ENCODE measurements at regions not wholly inside any gene's neighbourhood (a gene's known extent, or its start where the extent isn't known, plus 50 kb on each side); places are given as distances from the start of the nearest gene placed in this dataset.
"Not testable (repeated sequence)": the region's sequence is repeated elsewhere in the genome, so short reads cannot be mapped to it uniquely, and the experiment has no call there.

DNA sequence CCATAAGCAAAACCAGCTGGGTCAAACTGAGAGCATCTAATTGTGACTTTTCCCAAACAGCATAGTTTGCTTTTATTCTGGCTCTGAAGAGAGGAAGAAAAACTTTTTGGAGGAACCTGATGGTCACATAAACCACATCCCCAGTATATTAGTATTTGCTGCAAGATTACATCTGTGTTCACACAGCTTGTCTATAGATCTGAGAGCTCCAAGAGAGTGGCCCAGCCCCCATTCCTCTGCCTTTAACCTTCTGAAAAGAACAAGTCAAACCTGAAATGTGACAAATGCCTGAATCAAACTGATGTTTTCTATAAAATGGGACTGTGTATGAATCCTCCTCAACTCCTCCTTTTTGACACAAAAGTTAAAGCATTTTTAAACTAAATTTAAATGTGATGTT lies 435.2 kb downstream of the ZNF479 start:
- intact Hi-C loops (cut with DNase I); DNase-seq (ENCODE audit: missing footprints); ATAC-seq: not testable (repeated sequence)

- ATAC-seq (no peak), DNase-seq (ENCODE audit: missing footprints) (no peak)
- intact Hi-C loops (cut with DNase I), result no loop called here
These were observed 445.9 kb downstream of the ZNF479 start for GRCh38 chr7:56686276-56686859.

GRCh38 chr7:56639173-56639746 lies 493.0 kb downstream of the ZNF479 start:
- intact Hi-C loops (cut with DNase I), result no loop called here
- DNase-seq (ENCODE audit: missing footprints) (no peak), ATAC-seq (no peak)

DNA sequence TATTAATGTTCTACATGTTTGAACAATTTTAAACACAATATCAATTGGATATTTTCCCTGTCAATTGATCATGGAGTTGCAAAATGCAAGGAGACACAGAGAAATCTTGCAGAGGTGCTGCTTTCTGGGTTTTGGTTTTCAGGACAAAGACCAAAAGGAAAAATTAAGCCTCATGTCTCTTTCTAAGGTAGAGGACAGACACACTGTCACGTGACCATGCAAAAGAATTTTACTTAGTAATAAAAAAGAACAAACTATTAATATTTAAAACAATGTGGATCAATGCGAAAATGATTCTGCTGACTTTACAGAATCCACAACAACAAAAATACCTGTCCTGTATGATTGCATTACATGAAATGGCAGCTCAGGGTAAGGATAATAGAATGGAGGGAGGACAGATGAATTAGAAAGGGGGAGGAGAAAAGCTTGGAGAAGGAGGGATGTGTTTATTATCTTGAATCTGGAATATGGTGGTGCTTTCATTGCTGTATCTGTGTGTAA lies 493.7 kb upstream of the NUPR2 start:
- ATAC-seq, result no peak
- intact Hi-C loops (cut with DNase I), result no loop called here
- no peak for DNase-seq (ENCODE audit: missing footprints)

GRCh38 chr7:56605146-56605545 lies 488.9 kb upstream of the NUPR2 start:
- DNase-seq (ENCODE audit: missing footprints) (no peak), ATAC-seq (no peak)
- intact Hi-C loops (cut with DNase I), result no loop called here

- ATAC-seq (no peak), DNase-seq (ENCODE audit: missing footprints) (no peak)
- intact Hi-C loops (cut with DNase I), result no loop called here
These were observed 462.4 kb upstream of the NUPR2 start for GRCh38 chr7:56578612-56579011.

DNA sequence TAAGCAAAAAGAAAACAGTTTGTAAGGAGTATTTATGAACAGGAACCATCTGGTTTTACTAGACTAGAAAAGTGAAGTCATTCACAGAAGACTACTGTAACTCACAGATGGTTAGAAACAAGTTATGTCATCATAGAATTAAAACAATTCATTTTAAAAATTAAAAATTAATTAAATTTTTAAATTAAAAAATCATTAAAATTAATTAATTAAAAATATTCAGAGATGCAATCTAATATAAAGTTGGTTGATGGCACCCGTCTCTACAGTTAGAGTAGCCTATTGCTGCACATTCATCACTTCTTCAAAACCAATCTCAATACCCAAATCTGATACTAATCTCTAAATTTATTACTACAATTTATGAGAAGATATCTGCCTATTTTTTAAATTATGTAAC lies 454.8 kb upstream of the NUPR2 start:
- intact Hi-C loops (cut with DNase I), result no loop called here
- ATAC-seq (no peak), DNase-seq (ENCODE audit: missing footprints) (no peak)

- ATAC-seq (no peak), DNase-seq (ENCODE audit: missing footprints) (no peak)
- intact Hi-C loops (cut with DNase I), result no loop called here
These were observed 422.6 kb upstream of the NUPR2 start for GRCh38 chr7:56538541-56539429.

DNA sequence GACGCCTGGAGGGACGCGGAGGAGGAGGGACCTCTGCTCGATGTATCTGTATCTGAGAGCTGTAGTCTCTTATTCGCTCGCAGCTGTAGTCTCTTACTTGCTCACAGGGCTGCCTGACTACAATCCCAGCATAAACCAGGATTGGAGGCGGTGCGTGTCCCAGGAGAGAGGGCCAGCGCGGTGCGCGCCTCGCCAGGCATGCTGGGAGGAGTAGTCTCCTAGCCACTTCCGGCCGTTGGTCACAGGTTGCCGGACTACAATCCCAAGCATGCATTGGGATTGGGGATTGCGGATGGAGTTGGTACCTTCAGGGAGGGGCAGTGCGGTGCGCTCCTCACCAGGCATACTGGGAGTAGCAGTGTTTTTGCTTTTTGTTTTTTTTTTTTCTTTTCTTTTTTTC lies 421.7 kb upstream of the NUPR2 start:
- intact Hi-C loops (cut with DNase I), result no loop called here
- ATAC-seq (no peak), DNase-seq (ENCODE audit: missing footprints) (no peak)

DNA sequence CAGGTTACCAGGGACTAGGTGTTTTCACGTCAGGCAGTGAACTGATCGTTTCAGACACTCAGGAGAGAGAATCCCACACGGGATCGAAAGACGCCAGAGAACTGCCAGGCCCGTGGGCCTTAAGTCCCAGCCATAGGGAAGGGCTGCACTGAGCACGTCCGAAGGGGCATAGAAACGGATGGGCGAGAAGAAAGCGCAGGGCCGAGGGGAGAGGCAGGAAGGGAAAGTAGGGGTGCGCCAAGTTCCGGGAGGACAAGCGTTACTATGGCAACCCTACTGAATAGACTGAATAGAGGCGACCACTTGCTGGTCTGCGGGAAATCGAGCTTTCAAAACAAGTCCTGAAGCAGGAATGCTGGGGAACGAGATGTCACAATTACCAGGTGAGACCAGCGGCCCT lies 421.3 kb upstream of the NUPR2 start:
- intact Hi-C loops (cut with DNase I), result no loop called here
- ATAC-seq, result no peak
- no peak for DNase-seq (ENCODE audit: missing footprints)

- DNase-seq (ENCODE audit: missing footprints) (no peak), ATAC-seq (no peak)
- intact Hi-C loops (cut with DNase I), result no loop called here
These were observed 378.9 kb upstream of the NUPR2 start for GRCh38 chr7:56495165-56495564.

DNA sequence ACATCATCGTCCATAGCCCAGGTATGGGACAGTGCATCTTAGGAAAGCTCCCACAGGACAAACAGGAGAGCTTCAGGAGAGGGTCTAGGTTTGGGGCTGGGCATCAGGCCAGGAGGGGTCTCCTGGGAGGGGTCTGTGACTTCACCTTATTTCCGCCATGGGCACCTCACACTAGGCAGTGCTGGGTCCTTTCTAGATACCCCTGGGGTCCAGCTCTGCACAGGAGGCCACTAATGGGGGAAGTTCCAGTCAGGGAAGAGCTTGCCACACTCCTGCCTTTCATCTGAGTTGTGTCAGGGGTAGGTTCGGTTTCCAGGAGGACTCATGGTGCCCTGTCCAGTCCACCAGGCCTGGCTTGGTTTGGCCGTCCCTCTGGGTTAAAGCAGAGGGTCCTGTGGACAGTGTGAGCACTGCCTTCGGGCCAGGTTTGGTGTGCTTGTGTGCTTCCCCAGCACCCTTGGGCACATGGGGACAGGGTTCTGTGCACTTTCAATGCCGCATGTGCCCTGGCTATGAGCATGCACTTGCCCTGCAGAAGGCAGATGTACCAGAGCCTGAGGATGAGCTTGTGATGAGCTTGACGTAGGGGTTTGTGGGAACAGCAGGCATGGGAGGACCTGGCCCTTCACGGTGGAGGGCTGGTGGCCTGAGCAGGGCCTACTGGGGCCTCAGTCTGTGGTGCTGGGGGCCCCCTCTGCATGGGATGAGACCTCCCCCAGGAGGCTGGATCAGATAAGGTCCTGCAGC lies 377.7 kb upstream of the NUPR2 start:
- intact Hi-C loops (cut with DNase I), result no loop called here
- ATAC-seq (no peak), DNase-seq (ENCODE audit: missing footprints) (no peak)

- no peak for ATAC-seq
- DNase-seq (ENCODE audit: missing footprints), result no peak
- intact Hi-C loops (cut with DNase I), result no loop called here
These were observed 377.0 kb upstream of the NUPR2 start for GRCh38 chr7:56493196-56493595.

- ATAC-seq (no peak), DNase-seq (ENCODE audit: missing footprints) (no peak)
- intact Hi-C loops (cut with DNase I), result no loop called here
These were observed 375.6 kb upstream of the NUPR2 start for GRCh38 chr7:56491636-56492425.

- intact Hi-C loops (cut with DNase I), result no loop called here
- ATAC-seq (no peak), DNase-seq (ENCODE audit: missing footprints) (no peak)
These were observed 367.8 kb upstream of the NUPR2 start for GRCh38 chr7:56483861-56484550.

- intact Hi-C loops (cut with DNase I), result no loop called here
- ATAC-seq, result no peak
- DNase-seq (ENCODE audit: missing footprints), result no peak
These were observed 366.9 kb upstream of the NUPR2 start for GRCh38 chr7:56483153-56483552.

GRCh38 chr7:56479748-56480147 lies 363.5 kb upstream of the NUPR2 start:
- no peak for DNase-seq (ENCODE audit: missing footprints)
- intact Hi-C loops (cut with DNase I), result no loop called here
- ATAC-seq, result no peak

DNA sequence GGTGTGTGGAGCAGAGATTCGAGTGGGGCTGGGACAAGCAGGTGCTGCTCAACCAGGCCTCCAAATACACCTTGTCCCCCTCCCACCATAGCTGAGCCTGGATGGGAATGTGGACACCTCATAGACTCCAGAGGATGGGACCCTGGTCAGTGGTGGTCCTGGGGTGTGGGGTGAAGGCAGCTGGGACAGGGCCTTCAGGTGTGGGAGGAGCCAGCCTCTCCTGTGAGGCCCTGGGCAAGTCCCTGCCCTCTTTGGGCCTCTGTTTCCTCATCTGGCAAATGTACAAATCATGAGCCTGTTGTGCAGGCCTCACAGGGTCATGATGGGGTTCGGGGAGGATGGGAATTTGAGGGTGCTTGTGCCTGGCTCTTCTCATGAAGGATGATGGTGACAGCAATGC lies 362.9 kb upstream of the NUPR2 start:
- ATAC-seq (no peak), DNase-seq (ENCODE audit: missing footprints) (no peak)
- intact Hi-C loops (cut with DNase I), result no loop called here

Measured in Right ventricle myocardium inferior (tissue), 1 donor.